ENCODE measurements at regions not wholly inside any gene's neighbourhood (a gene's known extent, or its start where the extent isn't known, plus 50 kb on each side); places are given as distances from the start of the nearest gene placed in this dataset.

- DNase-seq = no peak
These were observed 404.8 kb downstream of the DUSP10 start for GRCh38 chr1:221337106-221337505.

GRCh38 chr1:221343136-221343535 lies 398.8 kb downstream of the DUSP10 start:
- H3K27ac ChIP-seq = no peak overlapping the region
- TF ChIP-seq, protein P1, sequence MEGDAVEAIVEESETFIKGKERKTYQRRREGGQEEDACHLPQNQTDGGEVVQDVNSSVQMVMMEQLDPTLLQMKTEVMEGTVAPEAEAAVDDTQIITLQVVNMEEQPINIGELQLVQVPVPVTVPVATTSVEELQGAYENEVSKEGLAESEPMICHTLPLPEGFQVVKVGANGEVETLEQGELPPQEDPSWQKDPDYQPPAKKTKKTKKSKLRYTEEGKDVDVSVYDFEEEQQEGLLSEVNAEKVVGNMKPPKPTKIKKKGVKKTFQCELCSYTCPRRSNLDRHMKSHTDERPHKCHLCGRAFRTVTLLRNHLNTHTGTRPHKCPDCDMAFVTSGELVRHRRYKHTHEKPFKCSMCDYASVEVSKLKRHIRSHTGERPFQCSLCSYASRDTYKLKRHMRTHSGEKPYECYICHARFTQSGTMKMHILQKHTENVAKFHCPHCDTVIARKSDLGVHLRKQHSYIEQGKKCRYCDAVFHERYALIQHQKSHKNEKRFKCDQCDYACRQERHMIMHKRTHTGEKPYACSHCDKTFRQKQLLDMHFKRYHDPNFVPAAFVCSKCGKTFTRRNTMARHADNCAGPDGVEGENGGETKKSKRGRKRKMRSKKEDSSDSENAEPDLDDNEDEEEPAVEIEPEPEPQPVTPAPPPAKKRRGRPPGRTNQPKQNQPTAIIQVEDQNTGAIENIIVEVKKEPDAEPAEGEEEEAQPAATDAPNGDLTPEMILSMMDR (IDR thresholded peaks at IDR 0.05; ENCODE audit: low read depth, low read length) = no peak
- DNase-seq = no peak
- H3K27me3 ChIP-seq (ENCODE audit: insufficient read depth, low read depth, severe bottlenecking) = no peaks in the 10 kb centered on the region
- no peaks in the 10 kb centered on the region for H3K36me3 ChIP-seq
- H3K9me3 ChIP-seq (ENCODE audit: severe bottlenecking) = no peaks in the 10 kb centered on the region
- H3K4me3 ChIP-seq (ENCODE audit: low read depth, low read length) = no peak overlapping the region

More at GRCh38 chr1:221337106-221337505, 404.8 kb downstream of the DUSP10 start:
- no peak overlapping the region for H3K4me3 ChIP-seq (ENCODE audit: low read depth, low read length)
- H3K36me3 ChIP-seq = no peaks in the 10 kb centered on the region
- H3K27me3 ChIP-seq (ENCODE audit: insufficient read depth, low read depth, severe bottlenecking) = no peaks in the 10 kb centered on the region
- no peak overlapping the region for H3K27ac ChIP-seq
- TF ChIP-seq, protein P1 (IDR thresholded peaks at IDR 0.05; ENCODE audit: low read depth, low read length) = no peak
- no peaks in the 10 kb centered on the region for H3K9me3 ChIP-seq (ENCODE audit: severe bottlenecking)

DNA sequence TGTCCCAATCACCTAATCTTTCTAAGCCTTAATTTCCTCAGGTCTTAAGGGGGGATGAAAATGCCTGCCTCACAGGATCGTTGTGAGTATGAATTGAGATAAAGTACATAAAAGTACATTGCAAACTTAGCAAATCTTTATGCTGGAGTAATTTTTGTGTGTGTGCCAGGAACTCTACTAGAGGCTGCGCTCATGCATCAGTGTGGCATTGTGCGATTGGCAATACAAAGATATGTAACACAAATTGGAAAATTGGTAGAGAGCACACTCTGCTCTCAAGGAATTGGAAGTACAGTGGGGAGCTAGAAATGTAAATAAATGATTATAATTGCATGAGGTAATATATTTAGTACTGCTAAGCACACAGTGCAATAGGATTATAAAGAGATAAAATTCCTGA lies 398.3 kb downstream of the DUSP10 start:
- TF ChIP-seq, protein P1 (IDR thresholded peaks at IDR 0.05; ENCODE audit: low read depth, low read length) = no peak
- H3K4me3 ChIP-seq (ENCODE audit: low read depth, low read length) = no peak overlapping the region
- H3K27me3 ChIP-seq (ENCODE audit: insufficient read depth, low read depth, severe bottlenecking) = no peaks in the 10 kb centered on the region
- no peaks in the 10 kb centered on the region for H3K36me3 ChIP-seq
- H3K27ac ChIP-seq = no peak overlapping the region
- no peak for DNase-seq
- H3K9me3 ChIP-seq (ENCODE audit: severe bottlenecking) = no peaks in the 10 kb centered on the region

DNA sequence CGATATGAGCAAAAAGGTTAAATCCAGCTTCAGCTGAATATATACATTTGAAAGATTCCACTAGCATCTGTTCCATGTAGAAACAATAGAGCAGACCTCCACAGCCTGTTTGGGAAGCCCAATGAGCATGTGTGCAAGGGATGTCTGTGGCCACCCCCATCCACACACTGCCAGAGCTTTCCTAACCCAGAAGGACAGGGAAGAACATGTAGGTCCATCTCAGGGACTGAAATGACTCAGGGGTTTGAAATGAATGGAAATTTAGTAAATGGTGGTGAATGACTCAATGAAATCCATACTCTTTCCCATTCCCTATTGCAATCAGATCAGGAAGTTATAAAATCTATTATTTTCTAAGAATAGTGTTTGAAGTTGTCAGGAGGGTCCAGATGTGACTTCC lies 397.2 kb downstream of the DUSP10 start:
- Histone ChIP-seq H3K27ac (no peak overlapping the region), H3K9me3 (ENCODE audit: severe bottlenecking) (no peaks in the 10 kb centered on the region), H3K27me3 (ENCODE audit: insufficient read depth, low read depth, severe bottlenecking) (no peaks in the 10 kb centered on the region), H3K36me3 (no peaks in the 10 kb centered on the region), H3K4me3 (ENCODE audit: low read depth, low read length) (no peak overlapping the region)
- no peak for DNase-seq
- TF ChIP-seq, protein P1 (IDR thresholded peaks at IDR 0.05; ENCODE audit: low read depth, low read length) = no peak

GRCh38 chr1:221347706-221348105 lies 394.2 kb downstream of the DUSP10 start:
- Histone ChIP-seq H3K4me3 (ENCODE audit: low read depth, low read length) (no peak overlapping the region), H3K27ac (no peak overlapping the region), H3K27me3 (ENCODE audit: insufficient read depth, low read depth, severe bottlenecking) (no peaks in the 10 kb centered on the region), H3K9me3 (ENCODE audit: severe bottlenecking) (no peaks in the 10 kb centered on the region), H3K36me3 (no peaks in the 10 kb centered on the region)
- DNase-seq = no peak
- TF ChIP-seq, protein P1 (IDR thresholded peaks at IDR 0.05; ENCODE audit: low read depth, low read length) = no peak

GRCh38 chr1:221350091-221350490 lies 391.8 kb downstream of the DUSP10 start:
- Histone ChIP-seq H3K27ac (no peak overlapping the region), H3K9me3 (ENCODE audit: severe bottlenecking) (no peaks in the 10 kb centered on the region), H3K36me3 (no peaks in the 10 kb centered on the region), H3K4me3 (ENCODE audit: low read depth, low read length) (no peak overlapping the region), H3K27me3 (ENCODE audit: insufficient read depth, low read depth, severe bottlenecking) (no peaks in the 10 kb centered on the region)
- DNase-seq = no peak
- TF ChIP-seq, protein P1 (IDR thresholded peaks at IDR 0.05; ENCODE audit: low read depth, low read length) = no peak
